ENCODE measurements at regions not wholly inside any gene's neighbourhood (a gene's known extent, or its start where the extent isn't known, plus 50 kb on each side); places are given as distances from the start of the nearest gene placed in this dataset.
"Not testable (repeated sequence)": the region's sequence is repeated elsewhere in the genome, so short reads cannot be mapped to it uniquely, and the experiment has no call there.

- TF ChIP-seq CTCF (IDR thresholded peaks at IDR 0.05); POLR2AphosphoS5 (IDR thresholded peaks at IDR 0.05; ENCODE audit: insufficient read depth in 1 of 2, low read depth in 1 of 2): not testable (repeated sequence)
These were observed 58.5 kb upstream of the METTL9 start for GRCh38 chr16:21540770-21541433.

Data from vagina (tissue), 2 donors.